ENCODE measurements at regions not wholly inside any gene's neighbourhood (a gene's known extent, or its start where the extent isn't known, plus 50 kb on each side); places are given as distances from the start of the nearest gene placed in this dataset.

DNA sequence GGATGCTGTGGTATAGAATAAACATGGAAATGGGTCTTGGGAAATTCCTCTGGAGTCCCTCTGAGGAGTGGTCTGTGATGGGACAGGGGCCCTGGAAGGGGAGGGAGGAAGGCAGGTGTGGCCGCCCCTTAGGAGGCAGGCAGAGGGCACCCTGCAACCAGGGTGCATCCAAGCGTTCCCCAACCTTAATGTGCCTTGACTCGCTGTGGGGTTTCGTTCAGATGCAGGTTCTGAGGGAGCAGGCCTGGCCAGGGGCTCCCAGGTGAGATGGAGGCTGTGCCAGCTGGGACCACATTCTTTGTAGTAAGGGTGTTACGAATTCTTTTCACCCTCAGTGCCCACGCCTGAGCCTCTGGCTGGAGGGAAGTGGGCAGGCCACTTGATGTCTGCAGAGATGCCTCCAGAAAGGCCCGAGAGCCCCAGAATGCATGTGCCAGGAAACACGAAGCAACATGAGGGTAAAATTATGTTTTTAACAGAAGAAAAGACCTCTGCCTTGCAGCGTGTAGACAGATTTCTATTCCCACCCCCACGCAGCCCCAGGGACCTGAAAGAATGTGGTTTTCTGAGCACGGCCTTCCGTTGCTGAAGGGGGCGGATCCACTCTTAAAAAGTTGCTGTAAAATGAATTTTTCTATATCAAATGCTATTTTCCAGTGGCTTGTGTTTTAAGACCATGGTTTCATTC is 150.4 kb upstream of the IER5L start:
- Histone ChIP-seq H3K4me1 (ENCODE audit: control insufficient read depth, extremely low read depth, insufficient read depth, low read length) (peaks cover under 1% of the 10 kb centered on the region), H3K79me2 (ENCODE audit: control insufficient read depth, insufficient read depth, low read length) (no peaks in the 10 kb centered on the region), H4K20me1 (ENCODE audit: control insufficient read depth, extremely low read depth, insufficient read depth, low read length) (no peaks in the 10 kb centered on the region), H3K27ac (ENCODE audit: insufficient read depth, low read length) (no peak overlapping the region), H3K9me3 (ENCODE audit: control insufficient read depth, insufficient read depth, low read depth, low read length) (no peaks in the 10 kb centered on the region), H3K27me3 (ENCODE audit: control insufficient read depth, insufficient read depth, low read length) (no peaks in the 10 kb centered on the region), H3K4me3 (replicated peaks in 1 of 4; ENCODE audit: control extremely low read depth in 1 of 4, insufficient read depth in 1 of 4, low read depth in 3 of 4, low read length in 4 of 4) (no peak overlapping the region), H3K4me2 (ENCODE audit: extremely low read depth, insufficient read depth, low read length) (no peak overlapping the region), H3K36me3 (ENCODE audit: control insufficient read depth, insufficient read depth, low read length) (no peaks in the 10 kb centered on the region), H2AFZ (ENCODE audit: low read length) (no peak overlapping the region), H3K9ac (ENCODE audit: insufficient read depth, low read length) (no peak overlapping the region)
- TF ChIP-seq, protein P1, sequence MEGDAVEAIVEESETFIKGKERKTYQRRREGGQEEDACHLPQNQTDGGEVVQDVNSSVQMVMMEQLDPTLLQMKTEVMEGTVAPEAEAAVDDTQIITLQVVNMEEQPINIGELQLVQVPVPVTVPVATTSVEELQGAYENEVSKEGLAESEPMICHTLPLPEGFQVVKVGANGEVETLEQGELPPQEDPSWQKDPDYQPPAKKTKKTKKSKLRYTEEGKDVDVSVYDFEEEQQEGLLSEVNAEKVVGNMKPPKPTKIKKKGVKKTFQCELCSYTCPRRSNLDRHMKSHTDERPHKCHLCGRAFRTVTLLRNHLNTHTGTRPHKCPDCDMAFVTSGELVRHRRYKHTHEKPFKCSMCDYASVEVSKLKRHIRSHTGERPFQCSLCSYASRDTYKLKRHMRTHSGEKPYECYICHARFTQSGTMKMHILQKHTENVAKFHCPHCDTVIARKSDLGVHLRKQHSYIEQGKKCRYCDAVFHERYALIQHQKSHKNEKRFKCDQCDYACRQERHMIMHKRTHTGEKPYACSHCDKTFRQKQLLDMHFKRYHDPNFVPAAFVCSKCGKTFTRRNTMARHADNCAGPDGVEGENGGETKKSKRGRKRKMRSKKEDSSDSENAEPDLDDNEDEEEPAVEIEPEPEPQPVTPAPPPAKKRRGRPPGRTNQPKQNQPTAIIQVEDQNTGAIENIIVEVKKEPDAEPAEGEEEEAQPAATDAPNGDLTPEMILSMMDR (conservative IDR thresholded peaks at IDR 0.05 in 1 of 2, IDR thresholded peaks at IDR 0.05 in 1 of 2; ENCODE audit: low read depth in 1 of 2, low read length in 2 of 2) = no peak
- TF ChIP-seq EZH2 (IDR thresholded peaks at IDR 0.05; ENCODE audit: low read length, missing control alignments) = no peak
- DNase-seq (ENCODE audit: low read depth in 2 of 2) = no peak

GRCh38 chr9:129327552-129328328 is 149.7 kb upstream of the IER5L start:
- Histone ChIP-seq H3K27me3 (ENCODE audit: control insufficient read depth, insufficient read depth, low read length) (no peaks in the 10 kb centered on the region), H3K9ac (ENCODE audit: insufficient read depth, low read length) (no peak overlapping the region), H4K20me1 (ENCODE audit: control insufficient read depth, extremely low read depth, insufficient read depth, low read length) (no peaks in the 10 kb centered on the region)

More at GRCh38 chr9:129327552-129328328, 149.7 kb upstream of the IER5L start:
- H3K4me3 ChIP-seq (replicated peaks in 1 of 4; ENCODE audit: control extremely low read depth in 1 of 4, insufficient read depth in 1 of 4, low read depth in 3 of 4, low read length in 4 of 4) = no peak overlapping the region
- no peak for DNase-seq (ENCODE audit: low read depth in 2 of 2)
- TF ChIP-seq, protein P1 (conservative IDR thresholded peaks at IDR 0.05 in 1 of 2, IDR thresholded peaks at IDR 0.05 in 1 of 2; ENCODE audit: low read depth in 1 of 2, low read length in 2 of 2) = no peak
- no peak for TF ChIP-seq EZH2 (IDR thresholded peaks at IDR 0.05; ENCODE audit: low read length, missing control alignments)
- no peak overlapping the region for H3K4me2 ChIP-seq (ENCODE audit: extremely low read depth, insufficient read depth, low read length)
- no peak overlapping the region for H3K27ac ChIP-seq (ENCODE audit: insufficient read depth, low read length)
- no peaks in the 10 kb centered on the region for H3K79me2 ChIP-seq (ENCODE audit: control insufficient read depth, insufficient read depth, low read length)
- H2AFZ ChIP-seq (ENCODE audit: low read length) = no peak overlapping the region
- no peaks in the 10 kb centered on the region for H3K9me3 ChIP-seq (ENCODE audit: control insufficient read depth, insufficient read depth, low read depth, low read length)
- no peaks in the 10 kb centered on the region for H3K4me1 ChIP-seq (ENCODE audit: control insufficient read depth, extremely low read depth, insufficient read depth, low read length)
- no peaks in the 10 kb centered on the region for H3K36me3 ChIP-seq (ENCODE audit: control insufficient read depth, insufficient read depth, low read length)

Measured in fibroblast of lung (primary cell).